ENCODE measurements at regions not wholly inside any gene's neighbourhood (a gene's known extent, or its start where the extent isn't known, plus 50 kb on each side); places are given as distances from the start of the nearest gene placed in this dataset.

DNA sequence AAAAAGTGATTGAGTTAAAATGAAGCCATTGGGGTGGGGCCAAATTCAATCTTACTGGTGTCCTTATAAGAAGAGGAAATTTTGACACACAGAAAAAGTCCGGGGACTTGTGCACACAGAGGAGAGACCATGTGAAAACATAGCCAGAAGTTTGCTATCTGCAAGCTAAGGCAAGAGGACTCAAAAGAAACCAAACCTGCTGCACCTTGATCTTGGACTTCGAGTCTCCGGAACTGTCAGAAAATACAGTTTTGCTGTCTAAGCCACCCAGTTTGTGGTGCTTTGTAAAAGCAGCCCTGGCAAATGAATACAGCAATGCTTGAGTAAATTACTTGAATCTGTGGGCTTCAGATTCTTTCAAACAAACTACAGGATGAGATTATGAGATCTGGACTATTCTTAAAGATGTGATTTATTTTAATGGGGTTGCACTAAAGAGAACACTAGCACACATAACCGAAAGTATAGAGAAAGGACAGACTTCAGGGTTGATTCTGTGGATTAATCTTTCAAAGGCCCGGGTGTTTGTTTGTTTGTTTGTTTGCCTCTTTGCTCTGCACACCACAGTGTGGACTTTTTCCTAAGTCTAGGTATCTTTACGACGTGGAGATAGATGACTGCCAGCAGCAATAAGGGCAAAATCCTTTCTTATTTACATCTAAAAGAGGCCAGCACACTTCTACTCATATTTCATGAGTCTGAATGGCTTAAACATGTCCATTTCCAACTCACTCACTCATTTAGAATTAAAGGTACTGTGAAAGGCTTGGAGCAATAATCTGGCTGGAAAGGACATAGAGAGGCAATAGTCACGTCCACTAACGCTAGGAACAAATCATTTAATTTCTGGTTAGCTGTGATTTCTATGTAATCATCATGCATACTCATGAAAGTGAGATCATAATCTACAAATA, 53.9 kb upstream of the SSR3 start:
- peak; percentile 59 for DNase-seq (ENCODE audit: low spot score)
- no peaks in the 10 kb centered on the region for H3K36me3 ChIP-seq (ENCODE audit: insufficient read depth, low read length, poor library complexity, severe bottlenecking)
- TF ChIP-seq CTCF (conservative IDR thresholded peaks at IDR 0.05; ENCODE audit: low read depth, low read length) (no peak), EZH2 (IDR thresholded peaks at IDR 0.05; ENCODE audit: borderline replicate concordance, low read depth, low read length, poor library complexity, severe bottlenecking) (no peak)
- H3K4me3 ChIP-seq (ENCODE audit: low read depth, low read length, poor library complexity, severe bottlenecking): peak overlapping the region; percentile 2
- TSS peak; percentile 40 for BruUV-seq (replicated peaks)
- ChIA-PET POLR2A (ENCODE audit: low non-redundant PET) (no interaction called here), CTCF (no interaction called here)
- intact Hi-C loops (cut with micrococcal nuclease; ENCODE audit: unreplicated experiment): no loop called here
- no peaks in the 10 kb centered on the region for H3K27me3 ChIP-seq (replicated peaks; ENCODE audit: insufficient read depth, low read depth, low read length, poor library complexity)
- H3K4me1 ChIP-seq (ENCODE audit: insufficient read depth, low read length, poor library complexity, severe bottlenecking): peaks cover 88% of the 10 kb centered on the region
- H3K9me3 ChIP-seq (ENCODE audit: low read depth, low read length, poor library complexity, severe bottlenecking): no peaks in the 10 kb centered on the region
- H3K27ac ChIP-seq (ENCODE audit: low read depth, low read length, poor library complexity, severe bottlenecking): peak overlapping the region; percentile 99

- POLR2A ChIA-PET (ENCODE audit: low non-redundant PET): no interaction called here
- Histone ChIP-seq H3K27ac (ENCODE audit: low read depth, low read length, poor library complexity, severe bottlenecking) (peak overlapping the region; percentile 99), H3K36me3 (ENCODE audit: insufficient read depth, low read length, poor library complexity, severe bottlenecking) (no peaks in the 10 kb centered on the region), H3K9me3 (ENCODE audit: low read depth, low read length, poor library complexity, severe bottlenecking) (no peaks in the 10 kb centered on the region), H3K4me3 (ENCODE audit: low read depth, low read length, poor library complexity, severe bottlenecking) (peak overlapping the region; percentile 36), H3K27me3 (replicated peaks; ENCODE audit: insufficient read depth, low read depth, low read length, poor library complexity) (no peaks in the 10 kb centered on the region), H3K4me1 (ENCODE audit: insufficient read depth, low read length, poor library complexity, severe bottlenecking) (peaks cover 75% of the 10 kb centered on the region)
- intact Hi-C loops (cut with micrococcal nuclease; ENCODE audit: unreplicated experiment): no loop called here
- CTCF ChIA-PET: no interaction called here
- no peak for DNase-seq (ENCODE audit: low spot score)
- TF ChIP-seq EZH2 (IDR thresholded peaks at IDR 0.05; ENCODE audit: borderline replicate concordance, low read depth, low read length, poor library complexity, severe bottlenecking) (no peak), CTCF (conservative IDR thresholded peaks at IDR 0.05; ENCODE audit: low read depth, low read length) (no peak)
- BruUV-seq (replicated peaks): no TSS peak
Measured at GRCh38 chr3:156606729-156607128, 51.8 kb upstream of the SSR3 start.

DNA sequence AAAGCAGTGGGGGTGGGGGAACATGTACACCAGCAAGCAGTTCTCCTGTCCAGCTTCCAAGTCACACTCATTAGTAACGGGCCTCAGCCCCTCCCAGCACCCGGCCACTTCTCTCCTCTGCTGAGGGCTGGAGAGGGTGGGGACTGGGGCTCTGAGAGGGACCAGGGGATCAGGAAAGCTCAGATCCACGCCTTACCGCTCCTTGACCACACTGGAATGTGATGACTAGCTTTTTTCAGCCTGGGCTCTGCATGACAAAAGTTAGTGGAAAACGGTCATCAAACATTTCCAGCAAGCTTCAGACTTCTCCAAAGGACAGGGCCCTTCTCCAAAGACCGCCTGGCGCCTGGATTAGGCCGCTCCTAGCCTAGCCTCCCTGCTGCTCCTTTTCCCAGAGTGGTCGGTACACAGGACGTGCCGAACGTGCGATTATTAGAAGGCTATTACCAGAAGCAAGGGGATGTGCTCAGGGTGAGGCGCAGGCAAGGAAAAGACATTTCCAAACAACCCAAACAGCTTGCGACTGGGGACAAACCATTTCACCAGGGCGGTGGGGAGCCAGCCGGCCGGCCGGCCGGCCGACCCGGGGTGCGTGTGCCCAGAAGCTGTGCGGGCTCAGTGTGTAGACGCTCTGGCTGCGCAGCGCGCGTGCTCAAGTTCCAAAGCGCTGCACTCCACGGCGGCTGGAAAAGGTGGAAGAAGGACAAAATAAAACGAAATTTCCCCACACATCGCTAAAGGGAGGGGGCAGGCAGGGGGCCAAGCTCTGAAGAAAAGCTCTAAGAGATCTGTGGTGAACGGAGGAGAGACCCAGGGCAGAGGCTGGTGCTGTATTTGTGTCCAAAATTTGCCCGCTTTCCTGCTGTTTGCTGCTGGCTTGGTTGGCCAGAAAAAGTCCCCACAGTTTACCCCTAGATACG, 51.0 kb upstream of the SSR3 start:
- H3K27ac ChIP-seq (ENCODE audit: low read depth, low read length, poor library complexity, severe bottlenecking): peak overlapping the region; percentile 99
- intact Hi-C loops (cut with micrococcal nuclease; ENCODE audit: unreplicated experiment): no loop called here
- TSS peak; percentile 39 for BruUV-seq (replicated peaks)
- no peaks in the 10 kb centered on the region for H3K27me3 ChIP-seq (replicated peaks; ENCODE audit: insufficient read depth, low read depth, low read length, poor library complexity)
- TF ChIP-seq EZH2 (IDR thresholded peaks at IDR 0.05; ENCODE audit: borderline replicate concordance, low read depth, low read length, poor library complexity, severe bottlenecking): no peak
- no peak for TF ChIP-seq CTCF (conservative IDR thresholded peaks at IDR 0.05; ENCODE audit: low read depth, low read length)
- DNase-seq (ENCODE audit: low spot score): peak; percentile 76
- CTCF ChIA-PET: no interaction called here
- H3K4me1 ChIP-seq (ENCODE audit: insufficient read depth, low read length, poor library complexity, severe bottlenecking): peaks cover 72% of the 10 kb centered on the region
- POLR2A ChIA-PET (ENCODE audit: low non-redundant PET): interaction anchor here (0.6 to 0.8 kb wide), 2 partner anchors 53 to 182 kb away, joined by 3 to 5 read pairs; no protein-coding TSS in a partner anchor
- H3K36me3 ChIP-seq (ENCODE audit: insufficient read depth, low read length, poor library complexity, severe bottlenecking): no peaks in the 10 kb centered on the region
- H3K4me3 ChIP-seq (ENCODE audit: low read depth, low read length, poor library complexity, severe bottlenecking): peak overlapping the region; percentile 36
- H3K9me3 ChIP-seq (ENCODE audit: low read depth, low read length, poor library complexity, severe bottlenecking): no peaks in the 10 kb centered on the region

All from A673 (cell line).